GM13977 (cell line): ENCODE measurements at regions not wholly inside any gene's neighbourhood (a gene's known extent, or its start where the extent isn't known, plus 50 kb on each side); places are given as distances from the start of the nearest gene placed in this dataset.

Source experiments
- DNase-seq: peaks from one replicate; pipeline ENCODE4 v3.0.0; 2012; ENCODE audit warnings: low spot score
- CTCF ChIP-seq: IDR thresholded peaks from 2 replicates; pipeline ENCODE4 v1.5.1; 2012; ENCODE audit warnings: mild to moderate bottlenecking, control low read depth; ENCODE audit not compliant: insufficient read depth; ENCODE audit errors: extremely low read depth, missing control alignments
- in situ Hi-C: fragments of 300-500 bp; cut with MboI; formaldehyde crosslinking; loops from one replicate; pipeline ENCODE4 v1.12.0; 2022; ENCODE audit warnings: low sequenced_read_pairs, low pct_unique_long_range_greater_than_20kb, mixed read lengths, inconsistent platforms; ENCODE audit not compliant: unreplicated experiment

- no peak for TF ChIP-seq CTCF
- DNase-seq = no peak
- in situ Hi-C loops = no loop called here
Observed at GRCh38 chr11:104624021-104624420, 274.2 kb downstream of the CASP12 start.

- no peak for DNase-seq
- in situ Hi-C loops = no loop called here
- TF ChIP-seq CTCF = no peak
Observed at GRCh38 chr11:104623518-104623917, 274.7 kb downstream of the CASP12 start.

- no peak for TF ChIP-seq CTCF
- no peak for DNase-seq
- in situ Hi-C loops = no loop called here
Observed at GRCh38 chr11:104620991-104621390, 277.3 kb downstream of the CASP12 start.

- in situ Hi-C loops = no loop called here
- no peak for TF ChIP-seq CTCF
- DNase-seq = no peak
Observed at GRCh38 chr11:104619751-104620150, 278.5 kb downstream of the CASP12 start.

GRCh38 chr11:104618954-104619353, 279.3 kb downstream of the CASP12 start:
- DNase-seq = no peak
- in situ Hi-C loops = no loop called here
- no peak for TF ChIP-seq CTCF

- in situ Hi-C loops = no loop called here
- DNase-seq = no peak
- no peak for TF ChIP-seq CTCF
Observed at GRCh38 chr11:104614961-104615360, 283.3 kb downstream of the CASP12 start.

- no peak for DNase-seq
- TF ChIP-seq CTCF = no peak
- in situ Hi-C loops = no loop called here
Observed at GRCh38 chr11:104614117-104614680, 284.1 kb downstream of the CASP12 start.
